ENCODE measurements at regions not wholly inside any gene's neighbourhood (a gene's known extent, or its start where the extent isn't known, plus 50 kb on each side); places are given as distances from the start of the nearest gene placed in this dataset.
A peak's percentile ranks its signal among the peaks of the same experiment; 100 is the strongest.

GRCh38 chr12:42958291-42958674, 368.7 kb upstream of the PRICKLE1 start:
- no peak for DNase-seq

GRCh38 chr12:42957561-42958290, 368.2 kb upstream of the PRICKLE1 start:
- DNase-seq: no peak

- no peak for DNase-seq
These were observed 367.6 kb upstream of the PRICKLE1 start for GRCh38 chr12:42957136-42957535.

GRCh38 chr12:42953021-42953420, 363.5 kb upstream of the PRICKLE1 start:
- no peak for DNase-seq

- peak in 1 of 3 experiments; percentile 62 for DNase-seq
These were observed 357.4 kb upstream of the PRICKLE1 start for GRCh38 chr12:42946871-42947381.

GRCh38 chr12:42945927-42946326, 356.4 kb upstream of the PRICKLE1 start:
- DNase-seq: no peak

- DNase-seq: no peak
These were observed 355.0 kb upstream of the PRICKLE1 start for GRCh38 chr12:42944516-42944915.

GRCh38 chr12:42936991-42937390, 347.4 kb upstream of the PRICKLE1 start:
- no peak for DNase-seq

- no peak for DNase-seq
These were observed 346.7 kb upstream of the PRICKLE1 start for GRCh38 chr12:42936260-42936659.

GRCh38 chr12:42935756-42936155, 346.2 kb upstream of the PRICKLE1 start:
- DNase-seq: no peak

- no peak for DNase-seq
These were observed 345.5 kb upstream of the PRICKLE1 start for GRCh38 chr12:42935090-42935489.

GRCh38 chr12:42933461-42934081, 344.0 kb upstream of the PRICKLE1 start:
- peak in 1 of 3 experiments; percentile 18 for DNase-seq

- no peak for DNase-seq
These were observed 343.4 kb upstream of the PRICKLE1 start for GRCh38 chr12:42932936-42933335.

- no peak for DNase-seq
These were observed 336.7 kb upstream of the PRICKLE1 start for GRCh38 chr12:42926232-42926631.

- DNase-seq: no peak
These were observed 334.9 kb upstream of the PRICKLE1 start for GRCh38 chr12:42924482-42924881.

GRCh38 chr12:42923583-42923982, 334.0 kb upstream of the PRICKLE1 start:
- DNase-seq: no peak

GRCh38 chr12:42923156-42923555, 333.6 kb upstream of the PRICKLE1 start:
- DNase-seq: no peak

GRCh38 chr12:42922505-42922850, 332.9 kb upstream of the PRICKLE1 start:
- no peak for DNase-seq

- no peak for DNase-seq
These were observed 332.4 kb upstream of the PRICKLE1 start for GRCh38 chr12:42921741-42922504.

GRCh38 chr12:42919691-42920090, 330.1 kb upstream of the PRICKLE1 start:
- no peak for DNase-seq

- DNase-seq: no peak
These were observed 328.9 kb upstream of the PRICKLE1 start for GRCh38 chr12:42918443-42918842.

- no peak for DNase-seq
These were observed 326.6 kb upstream of the PRICKLE1 start for GRCh38 chr12:42916143-42916542.

GRCh38 chr12:42915426-42915825, 325.9 kb upstream of the PRICKLE1 start:
- no peak for DNase-seq

GRCh38 chr12:42912367-42912766, 322.8 kb upstream of the PRICKLE1 start:
- no peak for DNase-seq
